Spleen (tissue), 11 donors: ENCODE measurements at regions not wholly inside any gene's neighbourhood (a gene's known extent, or its start where the extent isn't known, plus 50 kb on each side); places are given as distances from the start of the nearest gene placed in this dataset.

Experiments
- DNase-seq: peaks from one replicate; pipeline ENCODE4 v3.0.0-alpha.2; 2020
- H3K27ac ChIP-seq, 8 donors: fragments of 200-600 bp; sonication (generic) in 7 of 8; 1 replicate in 4 of 8; 2 replicates in 4 of 8; pipeline versions ENCODE4 v1.5.0 to v1.8.0; 2016 to 2021; ENCODE audit warnings: inconsistent platforms in 4 of 8, mild to moderate bottlenecking in 4 of 8, moderate library complexity in 1 of 8
- H3K27me3 ChIP-seq, 7 donors: fragments of 200-600 bp; sonication (generic) in 6 of 7; replicated peaks in 1 of 7; 1 replicate in 4 of 7; 2 replicates in 3 of 7; pipeline versions ENCODE4 v1.5.0 to v1.8.0; 2016 to 2021; ENCODE audit warnings: inconsistent platforms in 3 of 7, mild to moderate bottlenecking in 1 of 7
- H3K36me3 ChIP-seq, 6 donors: fragments of 200-600 bp; sonication (generic) in 5 of 6; 1 replicate in 4 of 6; 2 replicates in 2 of 6; pipeline versions ENCODE4 v1.5.0 to v1.8.0; 2016 to 2021; ENCODE audit warnings: inconsistent platforms in 2 of 6
- H3K4me1 ChIP-seq, 6 donors: fragments of 200-600 bp; sonication (generic) in 5 of 6; 1 replicate in 3 of 6; 2 replicates in 3 of 6; pipeline versions ENCODE4 v1.5.0 to v1.8.0; 2016 to 2021; ENCODE audit warnings: inconsistent platforms in 3 of 6
- H3K4me3 ChIP-seq, 8 donors: fragments of 200-600 bp; sonication (generic) in 7 of 8; 1 replicate in 4 of 8; 2 replicates in 4 of 8; pipeline versions ENCODE4 v1.5.0 to v1.8.0; 2016 to 2021; ENCODE audit warnings: inconsistent platforms in 4 of 8, mild to moderate bottlenecking in 4 of 8, moderate library complexity in 2 of 8
- H3K9me3 ChIP-seq, 8 donors: fragments of 200-600 bp; sonication (generic) in 7 of 8; 1 replicate in 4 of 8; 2 replicates in 4 of 8; pipeline versions ENCODE4 v1.5.0 to v1.8.0; 2016 to 2021; ENCODE audit warnings: inconsistent platforms in 4 of 8
- CTCF ChIP-seq, 11 experiments: fragments of 200-600 bp in 7 of 11; fragments of 450-650 bp in 4 of 11; sonication (generic) in 4 of 11; IDR thresholded peaks in 8 of 11; conservative IDR thresholded peaks in 3 of 11; 1 replicate in 7 of 11; 2 replicates in 4 of 11; pipeline versions ENCODE4 v1.4.0 to v1.8.0; 2016 to 2021; ENCODE audit warnings: antibody characterized with exemption in 11 of 11, inconsistent platforms in 4 of 11, mild to moderate bottlenecking in 1 of 11
- POLR2A ChIP-seq, 3 donors: fragments of 450-650 bp; IDR thresholded peaks; one replicate each; pipeline ENCODE4 v1.5.1; 2017; ENCODE audit warnings: antibody characterized with exemption in 3 of 3, mild to moderate bottlenecking in 1 of 3
- POLR2AphosphoS5 ChIP-seq, 3 donors: sonication (generic); formaldehyde crosslinking; IDR thresholded peaks; one replicate each; pipeline ENCODE4 v1.5.1; 2017; ENCODE audit warnings: antibody characterized with exemption in 3 of 3
- WGBS, 5 donors: extraction: QIAGEN DNeasy Blood & Tissue Kit in 3 of 5; methylation state at CpG; one replicate each; pipeline versions ENCODE4 v1.1.5 to v1.1.7; 2013 to 2018; 5-methylcytosine and 5-hydroxymethylcytosine counted together
- intact Hi-C: fragments of 100-400 bp; cut with DNase I; formaldehyde crosslinking; loops from one replicate; pipeline ENCODE4 v1.15.0; 2023; ENCODE audit warnings: low total_unique reads
- donor health status: healthy with polysubstance abuse.
- donor health status: DM: no; HTN: no; CAD: no; lungs with moderate emphysema.
- donor health status: DM: no; HTN: no; CAD: no.
- donor health status: Bipolar disorder and iron deficiency.
- donor health status: healthy.
- donor health status: DM: no; HTN: no; CAD: no.
- donor health status: DM: yes; HTN: yes; CAD: no.

GRCh38 chr2:82355622-82356021, 2051.1 kb upstream of the LRRTM1 start:
- no peaks in the 10 kb centered on the region for H3K4me1 ChIP-seq
- H3K27ac ChIP-seq: no peak overlapping the region
- no peak overlapping the region for H3K4me3 ChIP-seq
- DNase-seq: no peak
- no peaks in the 10 kb centered on the region for H3K36me3 ChIP-seq
- no peaks in the 10 kb centered on the region for H3K27me3 ChIP-seq
- H3K9me3 ChIP-seq: peaks cover 0 to 42% (median 20%) of the 10 kb centered on the region in 8 donors
- intact Hi-C loops: no loop called here
- TF ChIP-seq POLR2AphosphoS5 (IDR thresholded peaks at IDR 0.05) (no peak), POLR2A (IDR thresholded peaks at IDR 0.05) (no peak), CTCF (IDR thresholded peaks at IDR 0.05 in 8 of 11, conservative IDR thresholded peaks at IDR 0.05 in 3 of 11) (no peak)

- intact Hi-C loops: no loop called here
- TF ChIP-seq POLR2A (IDR thresholded peaks at IDR 0.05): no peak
- TF ChIP-seq POLR2AphosphoS5 (IDR thresholded peaks at IDR 0.05): no peak
- no peak for TF ChIP-seq CTCF (IDR thresholded peaks at IDR 0.05 in 8 of 11, conservative IDR thresholded peaks at IDR 0.05 in 3 of 11)
- Histone ChIP-seq H3K4me1 (no peaks in the 10 kb centered on the region), H3K27me3 (no peaks in the 10 kb centered on the region), H3K36me3 (no peaks in the 10 kb centered on the region), H3K9me3 (peaks cover 0 to 14% (median 0%) of the 10 kb centered on the region in 8 donors), H3K27ac (no peak overlapping the region), H3K4me3 (no peak overlapping the region)
- 66 to 80% (median 74%) methylated on average over 1 of the region's 1 CpG for WGBS, 5 donors
- DNase-seq: no peak
These were observed 2041.4 kb upstream of the LRRTM1 start for GRCh38 chr2:82345910-82346309.

- Histone ChIP-seq H3K4me3 (no peak overlapping the region), H3K27me3 (no peaks in the 10 kb centered on the region), H3K9me3 (peaks cover 0 to 7% (median 0%) of the 10 kb centered on the region in 8 donors), H3K36me3 (no peaks in the 10 kb centered on the region), H3K4me1 (no peaks in the 10 kb centered on the region), H3K27ac (no peak overlapping the region)
- intact Hi-C loops: no loop called here
- DNase-seq: no peak
- 86 to 94% (median 89%) methylated on average over 3 of the region's 3 CpGs for WGBS, 5 donors
- no peak for TF ChIP-seq CTCF (IDR thresholded peaks at IDR 0.05 in 8 of 11, conservative IDR thresholded peaks at IDR 0.05 in 3 of 11)
- TF ChIP-seq POLR2A (IDR thresholded peaks at IDR 0.05): no peak
- no peak for TF ChIP-seq POLR2AphosphoS5 (IDR thresholded peaks at IDR 0.05)
These were observed 2040.1 kb upstream of the LRRTM1 start for GRCh38 chr2:82344670-82345069.

- 75 to 90% (median 77%) methylated on average over 3 of the region's 3 CpGs for WGBS, 5 donors
- no peak overlapping the region for H3K4me3 ChIP-seq
These were observed 2037.8 kb upstream of the LRRTM1 start for GRCh38 chr2:82342356-82342755.

More at GRCh38 chr2:82342356-82342755, 2037.8 kb upstream of the LRRTM1 start:
- no peaks in the 10 kb centered on the region for H3K36me3 ChIP-seq
- TF ChIP-seq CTCF (IDR thresholded peaks at IDR 0.05 in 8 of 11, conservative IDR thresholded peaks at IDR 0.05 in 3 of 11): no peak
- no peak for TF ChIP-seq POLR2A (IDR thresholded peaks at IDR 0.05)
- no peaks in the 10 kb centered on the region for H3K27me3 ChIP-seq
- peaks cover 0 to 7% (median 0%) of the 10 kb centered on the region in 8 donors for H3K9me3 ChIP-seq
- H3K27ac ChIP-seq: no peak overlapping the region
- intact Hi-C loops: no loop called here
- no peak for DNase-seq
- no peaks in the 10 kb centered on the region for H3K4me1 ChIP-seq
